Activated naive CD8-positive, alpha-beta T cell (primary cell): ENCODE measurements at regions not wholly inside any gene's neighbourhood (a gene's known extent, or its start where the extent isn't known, plus 50 kb on each side); places are given as distances from the start of the nearest gene placed in this dataset.

Experiments used
- H3K27ac Mint-ChIP-seq: one replicate; pipeline ENCODE4 v1.8.0; 2021; ENCODE audit warnings: mixed read lengths
- H3K27me3 Mint-ChIP-seq: one replicate; pipeline ENCODE4 v1.8.0; 2021; ENCODE audit warnings: mixed read lengths
- H3K36me3 Mint-ChIP-seq: one replicate; pipeline ENCODE4 v1.8.0; 2021; ENCODE audit warnings: mixed read lengths
- H3K4me1 Mint-ChIP-seq: one replicate; pipeline ENCODE4 v1.8.0; 2021; ENCODE audit warnings: low read depth, mixed read lengths
- H3K4me3 Mint-ChIP-seq: one replicate; pipeline ENCODE4 v1.8.0; 2021; ENCODE audit warnings: mild to moderate bottlenecking, mixed read lengths
- H3K9me3 Mint-ChIP-seq: one replicate; pipeline ENCODE4 v1.8.0; 2021; ENCODE audit warnings: low read depth, mixed read lengths

GRCh38 chr18:39702888-39703287 is 2137.3 kb upstream of the CELF4 start:
- H3K27ac Mint-ChIP-seq: no peak overlapping the region
- no peaks in the 10 kb centered on the region for H3K36me3 Mint-ChIP-seq
- no peak overlapping the region for H3K4me3 Mint-ChIP-seq
- H3K27me3 Mint-ChIP-seq: no peaks in the 10 kb centered on the region
- H3K9me3 Mint-ChIP-seq: peaks cover 12% of the 10 kb centered on the region
- H3K4me1 Mint-ChIP-seq: no peaks in the 10 kb centered on the region

DNA sequence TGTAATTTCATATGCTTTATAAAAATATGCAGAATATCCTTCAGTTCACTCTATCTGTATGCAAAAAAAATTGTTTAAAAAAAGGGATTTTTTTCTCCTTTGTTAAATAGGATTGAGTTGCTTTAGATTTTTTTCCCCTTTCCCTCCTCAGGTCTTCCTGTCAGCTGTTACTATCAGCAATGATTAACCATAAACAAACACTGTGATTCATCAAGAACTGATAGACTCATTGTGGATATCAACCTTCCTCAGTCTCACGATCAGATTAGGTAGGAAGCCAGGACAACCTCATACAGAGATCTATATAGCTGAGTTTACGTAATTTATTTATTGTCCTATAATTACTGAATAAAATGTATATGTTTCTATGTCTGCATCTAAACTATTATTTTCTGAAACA is 2136.2 kb upstream of the CELF4 start:
- Mint-ChIP-seq H3K36me3 (no peaks in the 10 kb centered on the region), H3K9me3 (peaks cover 12% of the 10 kb centered on the region), H3K4me1 (no peaks in the 10 kb centered on the region), H3K27ac (no peak overlapping the region), H3K27me3 (no peaks in the 10 kb centered on the region), H3K4me3 (no peak overlapping the region)

DNA sequence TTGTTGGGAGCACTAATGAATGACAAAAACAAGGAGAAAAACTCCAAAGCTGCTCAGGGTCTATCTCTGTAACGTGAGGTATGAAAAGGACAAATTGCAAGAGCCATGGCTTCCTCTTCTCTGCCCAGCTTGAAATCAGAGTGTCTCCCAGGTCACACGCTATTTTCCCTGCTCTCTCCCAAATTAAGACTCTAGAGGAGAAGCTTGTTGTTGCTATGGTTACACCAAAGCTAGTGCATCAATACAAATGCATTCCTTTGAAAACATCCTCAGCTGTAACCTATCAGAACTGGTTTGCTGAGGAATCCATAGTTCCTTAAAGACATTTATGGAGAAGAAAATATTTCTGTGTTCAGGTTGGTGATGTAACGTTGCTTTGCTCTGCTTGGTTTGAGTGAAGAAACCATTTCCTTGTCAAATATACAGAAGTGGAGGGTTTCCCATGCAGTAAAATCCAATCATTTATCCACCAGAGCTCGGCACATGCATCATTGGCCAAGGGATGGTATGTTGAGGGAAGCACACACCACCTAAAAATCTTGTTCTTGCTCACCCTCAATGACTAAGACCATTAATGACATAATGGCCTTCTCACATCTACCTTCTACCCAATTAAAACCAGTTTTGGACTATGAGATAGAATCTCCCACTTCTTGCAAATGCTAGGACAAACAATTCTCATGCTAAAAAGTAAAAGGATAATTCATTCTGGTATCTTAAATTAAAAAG is 2135.6 kb upstream of the CELF4 start:
- H3K27me3 Mint-ChIP-seq: no peaks in the 10 kb centered on the region
- H3K36me3 Mint-ChIP-seq: no peaks in the 10 kb centered on the region
- no peaks in the 10 kb centered on the region for H3K4me1 Mint-ChIP-seq
- H3K9me3 Mint-ChIP-seq: peaks cover 12% of the 10 kb centered on the region
- no peak overlapping the region for H3K27ac Mint-ChIP-seq
- no peak overlapping the region for H3K4me3 Mint-ChIP-seq

DNA sequence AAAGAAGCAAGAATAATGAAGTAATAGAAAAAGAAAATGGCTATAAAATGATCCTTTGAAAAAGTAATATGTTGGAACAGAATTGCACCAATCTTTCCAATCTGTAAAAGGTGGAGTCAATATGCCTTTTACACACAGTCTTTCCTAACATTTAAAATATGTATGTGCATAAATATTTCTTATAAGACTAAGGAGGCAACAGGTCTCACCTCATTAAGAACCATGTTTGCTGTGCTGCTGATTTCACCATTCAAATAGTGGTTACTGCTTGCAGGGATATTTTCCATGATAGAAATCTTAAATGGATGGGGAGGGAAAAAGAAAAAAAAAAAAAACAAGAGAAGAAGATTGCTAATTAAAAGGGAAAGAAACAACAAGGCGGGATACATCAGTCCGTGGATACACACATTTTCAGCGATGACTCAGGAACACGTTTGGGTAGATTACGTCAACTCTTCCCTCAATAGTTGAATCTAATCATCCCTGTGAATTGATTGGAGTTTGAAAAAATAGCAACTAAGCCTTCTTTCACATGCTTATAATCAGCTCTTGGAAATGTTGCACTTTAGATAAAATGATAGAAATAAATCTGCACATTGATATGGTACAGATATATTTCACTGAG is 2133.9 kb upstream of the CELF4 start:
- peaks cover 8% of the 10 kb centered on the region for H3K9me3 Mint-ChIP-seq
- no peaks in the 10 kb centered on the region for H3K27me3 Mint-ChIP-seq
- H3K4me3 Mint-ChIP-seq: no peak overlapping the region
- H3K36me3 Mint-ChIP-seq: no peaks in the 10 kb centered on the region
- no peak overlapping the region for H3K27ac Mint-ChIP-seq
- H3K4me1 Mint-ChIP-seq: no peaks in the 10 kb centered on the region

DNA sequence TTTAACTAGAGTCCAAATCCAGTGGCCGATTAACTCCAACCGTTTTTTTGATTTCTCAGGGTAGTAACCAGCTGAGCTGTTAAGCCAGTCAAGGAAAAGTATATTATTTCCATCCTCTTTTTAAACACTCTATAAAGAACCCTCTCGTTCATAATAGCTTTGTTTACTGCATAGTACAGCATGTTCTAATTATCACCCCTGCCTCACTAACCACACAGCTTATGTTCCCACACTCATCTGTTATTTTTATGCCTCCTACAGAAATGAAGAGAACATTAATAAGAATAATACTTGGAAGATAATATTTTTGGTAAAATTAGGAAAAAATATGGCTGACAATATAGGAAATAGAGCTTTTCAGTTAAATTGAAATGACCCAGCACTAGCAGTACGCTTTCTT is 2132.8 kb upstream of the CELF4 start:
- H3K4me3 Mint-ChIP-seq: no peak overlapping the region
- H3K27ac Mint-ChIP-seq: no peak overlapping the region
- no peaks in the 10 kb centered on the region for H3K27me3 Mint-ChIP-seq
- H3K9me3 Mint-ChIP-seq: peaks cover 4% of the 10 kb centered on the region
- H3K36me3 Mint-ChIP-seq: no peaks in the 10 kb centered on the region
- no peaks in the 10 kb centered on the region for H3K4me1 Mint-ChIP-seq

- no peak overlapping the region for H3K4me3 Mint-ChIP-seq
- peaks cover 4% of the 10 kb centered on the region for H3K9me3 Mint-ChIP-seq
- no peak overlapping the region for H3K27ac Mint-ChIP-seq
- no peaks in the 10 kb centered on the region for H3K4me1 Mint-ChIP-seq
- no peaks in the 10 kb centered on the region for H3K36me3 Mint-ChIP-seq
- no peaks in the 10 kb centered on the region for H3K27me3 Mint-ChIP-seq
Measured at GRCh38 chr18:39693359-39693758, 2127.8 kb upstream of the CELF4 start.

DNA sequence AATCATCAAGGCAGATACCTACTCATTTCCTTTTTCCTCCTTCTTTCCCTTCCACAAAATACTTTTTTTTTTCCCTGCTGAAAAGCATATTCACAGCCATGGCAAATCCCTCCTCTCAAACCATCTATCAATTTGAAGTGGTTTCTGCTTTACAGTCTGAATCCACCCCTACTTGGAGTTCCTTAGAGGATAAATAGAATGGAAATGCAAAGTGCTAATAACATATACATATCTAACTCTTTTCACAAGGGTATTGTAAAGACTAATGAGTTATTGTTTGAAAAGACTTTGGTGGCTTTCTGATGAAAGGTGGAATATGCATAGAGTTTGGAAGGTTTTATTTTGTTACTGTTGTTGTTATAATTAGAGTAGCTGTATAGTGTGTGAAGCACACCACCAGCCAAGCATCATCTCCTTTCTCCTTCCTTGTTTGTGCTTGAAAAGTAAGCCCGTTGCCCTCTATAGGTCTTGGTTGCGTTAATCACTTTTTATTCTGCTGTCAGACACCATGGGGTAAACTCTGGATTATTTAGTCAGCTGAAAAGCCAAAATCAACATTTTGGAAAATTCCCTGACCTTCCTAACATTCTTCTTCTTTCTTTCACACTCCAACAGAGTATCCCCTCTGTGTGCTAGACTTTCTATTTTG is 2126.9 kb upstream of the CELF4 start:
- H3K36me3 Mint-ChIP-seq: no peaks in the 10 kb centered on the region
- no peak overlapping the region for H3K27ac Mint-ChIP-seq
- no peaks in the 10 kb centered on the region for H3K4me1 Mint-ChIP-seq
- no peak overlapping the region for H3K4me3 Mint-ChIP-seq
- peaks cover 4% of the 10 kb centered on the region for H3K9me3 Mint-ChIP-seq
- H3K27me3 Mint-ChIP-seq: no peaks in the 10 kb centered on the region

- Mint-ChIP-seq H3K36me3 (no peaks in the 10 kb centered on the region), H3K4me3 (no peak overlapping the region), H3K27ac (no peak overlapping the region), H3K9me3 (no peaks in the 10 kb centered on the region), H3K4me1 (no peaks in the 10 kb centered on the region), H3K27me3 (no peaks in the 10 kb centered on the region)
Measured at GRCh38 chr18:39685303-39685902, 2119.8 kb upstream of the CELF4 start.

DNA sequence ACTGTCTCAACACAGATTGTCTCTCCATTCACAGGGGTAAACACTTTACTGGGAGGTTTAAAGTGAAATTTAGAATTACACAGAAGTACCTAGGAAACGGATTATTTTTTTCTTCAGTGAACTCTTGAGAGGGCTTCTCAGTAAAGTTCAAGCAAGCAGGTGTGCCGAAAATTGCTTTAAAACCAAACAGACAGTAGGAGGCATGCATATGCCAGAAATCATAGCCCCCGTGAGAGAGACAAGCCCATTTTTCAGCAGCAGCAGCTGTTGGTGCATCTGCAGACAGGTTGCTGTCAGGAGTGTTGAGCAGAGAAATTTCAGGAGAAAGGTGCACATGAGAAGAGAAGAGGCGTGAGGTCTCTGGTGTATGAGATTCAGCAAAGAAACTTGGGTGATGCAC is 2115.5 kb upstream of the CELF4 start:
- H3K4me3 Mint-ChIP-seq: no peak overlapping the region
- no peaks in the 10 kb centered on the region for H3K27me3 Mint-ChIP-seq
- H3K4me1 Mint-ChIP-seq: no peaks in the 10 kb centered on the region
- no peaks in the 10 kb centered on the region for H3K9me3 Mint-ChIP-seq
- H3K36me3 Mint-ChIP-seq: no peaks in the 10 kb centered on the region
- no peak overlapping the region for H3K27ac Mint-ChIP-seq

DNA sequence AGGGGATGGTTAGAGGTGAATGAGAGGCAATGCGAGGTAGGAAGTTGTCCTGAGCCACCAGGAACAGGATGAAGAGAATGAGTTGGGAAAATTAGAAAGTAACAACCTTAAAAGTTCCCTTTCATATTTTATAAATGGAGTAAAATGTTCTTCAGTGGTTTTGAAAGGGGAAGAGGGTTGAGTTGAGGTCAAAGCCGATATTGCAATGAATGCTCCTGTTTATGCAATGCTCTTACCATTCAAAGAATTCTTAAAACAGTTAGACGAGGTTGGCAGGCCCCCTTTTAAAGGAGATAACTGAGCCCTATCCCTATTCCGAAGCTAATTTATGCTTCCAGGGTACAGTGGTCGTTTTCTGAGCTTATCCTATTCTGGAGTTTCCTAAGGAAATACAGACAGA is 2110.3 kb upstream of the CELF4 start:
- no peak overlapping the region for H3K27ac Mint-ChIP-seq
- no peaks in the 10 kb centered on the region for H3K4me1 Mint-ChIP-seq
- H3K27me3 Mint-ChIP-seq: no peaks in the 10 kb centered on the region
- no peaks in the 10 kb centered on the region for H3K9me3 Mint-ChIP-seq
- H3K4me3 Mint-ChIP-seq: no peak overlapping the region
- no peaks in the 10 kb centered on the region for H3K36me3 Mint-ChIP-seq

- H3K27me3 Mint-ChIP-seq: no peaks in the 10 kb centered on the region
- no peaks in the 10 kb centered on the region for H3K4me1 Mint-ChIP-seq
- no peak overlapping the region for H3K4me3 Mint-ChIP-seq
- H3K27ac Mint-ChIP-seq: no peak overlapping the region
- no peaks in the 10 kb centered on the region for H3K36me3 Mint-ChIP-seq
- no peaks in the 10 kb centered on the region for H3K9me3 Mint-ChIP-seq
Measured at GRCh38 chr18:39675368-39675767, 2109.8 kb upstream of the CELF4 start.

- Mint-ChIP-seq H3K27ac (no peak overlapping the region), H3K4me1 (no peaks in the 10 kb centered on the region), H3K9me3 (no peaks in the 10 kb centered on the region), H3K27me3 (no peaks in the 10 kb centered on the region), H3K36me3 (no peaks in the 10 kb centered on the region), H3K4me3 (no peak overlapping the region)
Measured at GRCh38 chr18:39672171-39672570, 2106.6 kb upstream of the CELF4 start.

DNA sequence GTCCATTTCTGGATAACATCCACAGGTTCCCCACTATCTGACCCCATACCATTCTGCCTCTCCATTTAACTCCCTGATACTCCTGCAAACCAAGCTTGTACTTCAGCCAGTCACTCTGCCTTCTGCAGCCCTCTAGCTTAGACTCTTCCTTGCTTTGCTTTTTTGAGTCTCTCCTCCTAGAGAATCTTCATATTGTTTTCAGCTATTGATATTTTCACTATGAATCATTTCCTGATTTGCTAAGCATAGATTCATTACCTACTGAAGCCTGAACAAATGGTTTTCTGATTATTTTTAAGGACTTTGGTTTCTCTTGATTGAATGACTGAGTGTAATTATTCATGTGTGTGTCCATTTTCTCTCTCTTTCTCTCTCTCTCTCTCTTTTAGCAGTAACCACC is 2102.3 kb upstream of the CELF4 start:
- no peak overlapping the region for H3K27ac Mint-ChIP-seq
- H3K4me1 Mint-ChIP-seq: no peaks in the 10 kb centered on the region
- H3K9me3 Mint-ChIP-seq: no peaks in the 10 kb centered on the region
- no peaks in the 10 kb centered on the region for H3K36me3 Mint-ChIP-seq
- H3K4me3 Mint-ChIP-seq: no peak overlapping the region
- H3K27me3 Mint-ChIP-seq: no peaks in the 10 kb centered on the region

GRCh38 chr18:39666541-39666940 is 2100.9 kb upstream of the CELF4 start:
- no peaks in the 10 kb centered on the region for H3K27me3 Mint-ChIP-seq
- H3K4me1 Mint-ChIP-seq: no peaks in the 10 kb centered on the region
- H3K4me3 Mint-ChIP-seq: no peak overlapping the region
- H3K27ac Mint-ChIP-seq: no peak overlapping the region
- H3K36me3 Mint-ChIP-seq: no peaks in the 10 kb centered on the region
- H3K9me3 Mint-ChIP-seq: no peaks in the 10 kb centered on the region

DNA sequence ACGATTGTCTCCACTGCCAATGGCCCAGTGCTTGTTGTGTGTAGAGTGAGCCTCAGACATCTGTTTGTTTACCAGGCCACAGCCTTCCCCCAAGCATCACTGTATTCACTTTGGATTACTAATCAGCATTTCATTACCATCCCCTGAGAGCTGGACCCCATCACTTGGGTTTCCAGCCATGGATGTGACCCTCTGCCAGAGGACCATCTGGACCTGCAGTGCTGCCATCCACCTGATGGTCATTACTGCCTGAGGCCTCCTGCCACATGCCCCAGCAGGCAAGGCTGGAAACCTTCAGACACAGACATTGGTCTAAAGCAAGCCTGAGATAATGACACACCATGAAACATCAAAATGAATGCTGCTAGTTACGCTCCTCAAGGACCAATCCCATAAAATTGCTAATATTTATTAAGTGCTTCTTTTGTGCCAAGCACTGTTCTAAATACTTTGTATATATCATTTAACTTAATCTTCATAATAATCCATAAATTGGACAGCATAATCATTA is 2096.3 kb upstream of the CELF4 start:
- Mint-ChIP-seq H3K27ac (no peak overlapping the region), H3K4me3 (no peak overlapping the region)

More for the DNA sequence above, 2096.3 kb upstream of the CELF4 start:
- Mint-ChIP-seq H3K36me3 (no peaks in the 10 kb centered on the region), H3K4me1 (no peaks in the 10 kb centered on the region), H3K9me3 (no peaks in the 10 kb centered on the region), H3K27me3 (no peaks in the 10 kb centered on the region)
